Vagina (tissue), 2 donors: ENCODE measurements at regions not wholly inside any gene's neighbourhood (a gene's known extent, or its start where the extent isn't known, plus 50 kb on each side); places are given as distances from the start of the nearest gene placed in this dataset.

ENCODE experiments used
- CTCF ChIP-seq, 3 experiments: fragments of 450-650 bp in 2 of 3; fragments of 200-600 bp in 1 of 3; sonication (generic) in 1 of 3; IDR thresholded peaks; one replicate each; pipeline ENCODE4 v1.5.1; 2017 to 2019; ENCODE audit warnings: antibody characterized with exemption in 3 of 3, mild to moderate bottlenecking in 2 of 3, moderate library complexity in 2 of 3
- POLR2A ChIP-seq, 2 donors: fragments of 450-650 bp; IDR thresholded peaks; one replicate each; pipeline ENCODE4 v1.6.1; 2017; ENCODE audit warnings: antibody characterized with exemption in 2 of 2, mild to moderate bottlenecking in 2 of 2, moderate library complexity in 2 of 2

GRCh38 chr5:133890314-133890713 lies 78.1 kb downstream of the C5orf15 start:
- TF ChIP-seq CTCF (IDR thresholded peaks at IDR 0.05), result no peak
- no peak for TF ChIP-seq POLR2A (IDR thresholded peaks at IDR 0.05)
